Stomach smooth muscle (tissue), 2 donors: ENCODE measurements at regions not wholly inside any gene's neighbourhood (a gene's known extent, or its start where the extent isn't known, plus 50 kb on each side); places are given as distances from the start of the nearest gene placed in this dataset.

Experiments
- H3K27ac ChIP-seq: one replicate; pipeline ENCODE4 v1.7.0; 2013; ENCODE audit warnings: mild to moderate bottlenecking, low read length, inconsistent platforms
- H3K27me3 ChIP-seq, 2 donors: one replicate each; pipeline ENCODE4 v1.7.0; 2013; ENCODE audit warnings: low read length in 2 of 2; ENCODE audit not compliant: insufficient read depth in 2 of 2, control insufficient read depth in 1 of 2
- H3K36me3 ChIP-seq, 2 donors: one replicate each; pipeline ENCODE4 v1.7.0; 2013; ENCODE audit warnings: low read length in 2 of 2; ENCODE audit not compliant: control insufficient read depth in 2 of 2, insufficient read depth in 2 of 2
- H3K4me1 ChIP-seq: one replicate; pipeline ENCODE4 v1.7.0; 2013; ENCODE audit warnings: low read length; ENCODE audit not compliant: control insufficient read depth, insufficient read depth
- H3K4me3 ChIP-seq, 2 donors: one replicate each; pipeline ENCODE4 v1.7.0; 2013; ENCODE audit warnings: low read length in 2 of 2
- H3K9ac ChIP-seq, 2 donors: one replicate each; pipeline ENCODE4 v1.7.0; 2013; ENCODE audit warnings: low read length in 2 of 2, mild to moderate bottlenecking in 1 of 2
- H3K9me3 ChIP-seq, 2 donors: one replicate each; pipeline ENCODE4 v1.7.0; 2013; ENCODE audit warnings: low read length in 2 of 2; ENCODE audit not compliant: control insufficient read depth in 2 of 2
- donor health status: healthy.
- donor health status: Pancreatic carcinoma.

DNA sequence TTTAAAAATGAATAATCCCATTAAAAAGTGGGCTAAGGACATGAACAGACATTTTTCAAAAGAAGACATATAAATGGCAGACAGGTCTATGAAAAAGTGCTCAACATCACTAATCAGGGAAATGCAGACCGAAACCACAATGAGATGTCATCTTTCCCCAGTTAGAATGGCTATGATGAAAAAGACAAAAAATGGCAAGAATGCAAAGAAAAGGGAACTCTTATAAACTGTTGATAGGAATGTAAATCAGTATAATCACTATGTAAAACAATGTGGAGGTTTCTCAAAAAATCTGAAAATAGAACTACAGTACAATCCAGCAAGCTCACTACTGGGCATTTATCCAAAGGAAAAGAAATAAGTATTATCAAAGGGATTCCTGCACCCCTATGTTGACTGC is 169.2 kb downstream of the METTL4 start:
- Histone ChIP-seq H3K27ac (no peak overlapping the region), H3K4me1 (no peaks in the 10 kb centered on the region), H3K9me3 (no peaks in the 10 kb centered on the region), H3K4me3 (no peak overlapping the region), H3K27me3 (no peaks in the 10 kb centered on the region), H3K9ac (no peak overlapping the region), H3K36me3 (no peaks in the 10 kb centered on the region)

DNA sequence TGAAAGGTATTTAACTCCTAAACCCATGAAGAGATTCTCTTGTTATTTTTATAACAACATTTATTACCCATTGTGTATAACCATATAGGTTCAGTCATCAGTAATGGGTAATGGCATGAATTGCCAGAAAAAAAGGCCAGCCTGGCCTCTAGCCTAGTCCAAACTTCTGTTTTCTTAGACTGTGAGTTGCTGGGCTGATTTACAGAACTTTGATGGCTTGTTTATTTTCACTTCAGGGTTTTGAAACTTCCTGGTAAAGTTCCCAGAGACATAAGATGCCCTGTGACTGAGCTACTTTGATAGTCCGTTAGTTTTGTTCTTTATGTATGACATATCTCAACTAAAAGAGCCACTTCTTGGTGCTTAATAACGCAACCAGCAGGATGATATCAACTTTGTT is 164.8 kb downstream of the METTL4 start:
- H3K9me3 ChIP-seq: no peaks in the 10 kb centered on the region
- no peak overlapping the region for H3K27ac ChIP-seq
- H3K9ac ChIP-seq: no peak overlapping the region
- H3K27me3 ChIP-seq: no peaks in the 10 kb centered on the region
- no peaks in the 10 kb centered on the region for H3K4me1 ChIP-seq
- H3K36me3 ChIP-seq: no peaks in the 10 kb centered on the region
- no peak overlapping the region for H3K4me3 ChIP-seq

DNA sequence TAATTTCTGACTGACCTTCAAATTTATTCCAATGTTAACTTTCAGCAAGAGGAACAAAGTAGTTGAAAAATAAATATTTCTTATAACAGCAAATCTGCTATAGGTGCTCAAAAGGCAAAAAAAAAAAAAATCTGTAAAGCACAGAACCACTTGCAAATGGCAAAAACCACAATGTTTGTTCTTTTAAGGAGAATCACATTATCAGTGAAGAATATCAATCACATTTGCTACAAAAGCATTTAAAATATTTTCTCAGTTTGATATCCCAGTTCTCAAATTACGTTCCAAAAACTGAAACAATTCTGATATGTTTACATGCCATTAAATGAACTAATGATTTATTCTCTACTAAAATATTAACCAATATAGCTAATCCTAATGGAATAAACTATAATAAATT is 163.3 kb downstream of the METTL4 start:
- Histone ChIP-seq H3K9ac (no peak overlapping the region), H3K4me1 (no peaks in the 10 kb centered on the region), H3K27me3 (no peaks in the 10 kb centered on the region), H3K9me3 (no peaks in the 10 kb centered on the region), H3K27ac (no peak overlapping the region), H3K4me3 (no peak overlapping the region), H3K36me3 (no peaks in the 10 kb centered on the region)

DNA sequence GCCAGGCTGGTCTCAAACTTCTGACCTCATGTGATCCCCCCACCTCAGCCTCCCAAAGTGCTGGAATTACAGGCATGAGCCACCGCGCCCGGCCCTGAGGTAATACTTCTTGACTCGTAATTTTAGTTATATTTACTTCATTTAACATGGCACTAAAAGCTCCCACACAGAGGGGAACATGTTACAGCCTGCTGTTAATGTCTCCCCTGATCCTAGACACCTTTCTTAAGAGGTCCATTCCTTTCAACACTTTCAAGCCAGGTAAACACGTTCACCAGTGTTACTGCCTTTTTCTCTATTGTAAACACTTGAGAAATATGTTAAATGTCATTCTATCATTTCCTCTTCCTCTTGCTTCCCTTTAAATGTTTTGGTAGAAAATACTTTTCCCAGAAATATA is 161.4 kb downstream of the METTL4 start:
- Histone ChIP-seq H3K4me3 (no peak overlapping the region), H3K27me3 (no peaks in the 10 kb centered on the region), H3K36me3 (no peaks in the 10 kb centered on the region)

DNA sequence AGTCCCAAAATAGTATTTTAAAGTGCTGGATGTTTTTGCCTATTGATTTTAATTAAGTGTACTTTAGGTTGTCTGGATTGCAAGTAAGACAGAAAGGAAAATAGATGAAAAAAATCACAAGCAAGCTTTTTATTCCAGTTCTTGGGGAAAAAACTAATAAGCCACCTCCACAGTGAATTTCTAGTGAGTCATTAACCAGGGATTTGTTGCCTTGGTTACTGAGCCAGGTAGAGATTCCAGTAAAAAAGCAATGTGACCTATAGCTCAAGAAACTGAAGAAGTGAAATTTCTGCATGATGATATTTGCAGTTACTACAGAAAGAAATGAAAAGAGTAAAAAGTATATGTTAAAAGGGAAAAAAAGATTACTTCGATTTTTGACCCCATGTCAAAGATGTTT is 160.6 kb downstream of the METTL4 start:
- Histone ChIP-seq H3K9me3 (no peaks in the 10 kb centered on the region), H3K36me3 (no peaks in the 10 kb centered on the region), H3K4me1 (no peaks in the 10 kb centered on the region), H3K27ac (no peak overlapping the region), H3K27me3 (no peaks in the 10 kb centered on the region), H3K4me3 (no peak overlapping the region), H3K9ac (no peak overlapping the region)

More for the DNA sequence above, 161.4 kb downstream of the METTL4 start:
- H3K9me3 ChIP-seq: no peaks in the 10 kb centered on the region
- no peaks in the 10 kb centered on the region for H3K4me1 ChIP-seq
- H3K27ac ChIP-seq: no peak overlapping the region
- H3K9ac ChIP-seq: no peak overlapping the region

DNA sequence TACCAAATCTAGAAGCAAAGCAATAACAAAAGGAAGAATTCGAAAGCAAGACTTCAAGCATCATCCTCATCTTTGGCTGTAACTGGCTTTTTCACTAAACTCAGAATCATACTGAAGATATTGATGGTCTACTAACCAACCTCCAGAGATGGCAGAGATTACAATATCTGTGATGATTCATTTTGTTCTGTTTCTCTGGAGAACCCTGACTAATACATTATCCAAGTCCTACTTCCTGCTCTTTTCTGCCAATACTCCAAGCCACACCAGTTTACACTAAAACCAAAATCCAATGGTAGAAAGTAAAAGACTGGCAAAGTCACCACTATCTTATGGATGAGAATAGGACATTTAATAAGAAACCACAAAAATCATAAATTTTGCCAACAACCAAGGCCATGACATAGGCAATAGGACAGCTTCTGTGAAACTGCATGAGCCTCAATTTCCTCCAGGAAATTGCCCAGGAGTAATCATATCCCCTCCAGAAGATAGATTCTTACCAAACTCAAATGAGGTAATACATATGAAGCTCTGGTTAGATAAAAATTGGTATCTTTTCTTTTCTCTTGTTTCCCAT is 159.8 kb downstream of the METTL4 start:
- Histone ChIP-seq H3K36me3 (no peaks in the 10 kb centered on the region), H3K4me1 (no peaks in the 10 kb centered on the region), H3K4me3 (no peak overlapping the region), H3K9ac (no peak overlapping the region), H3K9me3 (no peaks in the 10 kb centered on the region), H3K27ac (no peak overlapping the region), H3K27me3 (no peaks in the 10 kb centered on the region)

DNA sequence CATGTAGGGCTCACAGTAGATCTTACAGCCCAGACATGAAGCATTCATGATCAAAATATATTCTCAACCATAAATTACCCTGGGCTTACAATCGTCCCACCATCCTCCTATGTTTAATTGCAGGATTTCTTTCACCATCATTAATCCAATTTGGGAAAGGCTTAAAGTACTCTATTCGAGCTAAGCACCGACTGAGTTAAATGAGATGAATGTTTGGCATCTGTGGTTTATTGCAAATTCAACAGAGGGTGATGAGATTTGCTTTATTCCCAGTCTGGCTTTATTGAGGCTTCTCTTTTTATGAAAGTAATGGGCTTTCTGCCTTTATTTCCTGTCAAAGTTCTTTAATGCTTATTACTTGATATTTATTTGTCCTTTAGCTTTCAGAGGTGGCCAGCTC is 159.0 kb downstream of the METTL4 start:
- no peaks in the 10 kb centered on the region for H3K4me1 ChIP-seq
- no peaks in the 10 kb centered on the region for H3K27me3 ChIP-seq
- H3K27ac ChIP-seq: no peak overlapping the region
- H3K9me3 ChIP-seq: no peaks in the 10 kb centered on the region
- no peaks in the 10 kb centered on the region for H3K36me3 ChIP-seq
- no peak overlapping the region for H3K9ac ChIP-seq
- H3K4me3 ChIP-seq: no peak overlapping the region

DNA sequence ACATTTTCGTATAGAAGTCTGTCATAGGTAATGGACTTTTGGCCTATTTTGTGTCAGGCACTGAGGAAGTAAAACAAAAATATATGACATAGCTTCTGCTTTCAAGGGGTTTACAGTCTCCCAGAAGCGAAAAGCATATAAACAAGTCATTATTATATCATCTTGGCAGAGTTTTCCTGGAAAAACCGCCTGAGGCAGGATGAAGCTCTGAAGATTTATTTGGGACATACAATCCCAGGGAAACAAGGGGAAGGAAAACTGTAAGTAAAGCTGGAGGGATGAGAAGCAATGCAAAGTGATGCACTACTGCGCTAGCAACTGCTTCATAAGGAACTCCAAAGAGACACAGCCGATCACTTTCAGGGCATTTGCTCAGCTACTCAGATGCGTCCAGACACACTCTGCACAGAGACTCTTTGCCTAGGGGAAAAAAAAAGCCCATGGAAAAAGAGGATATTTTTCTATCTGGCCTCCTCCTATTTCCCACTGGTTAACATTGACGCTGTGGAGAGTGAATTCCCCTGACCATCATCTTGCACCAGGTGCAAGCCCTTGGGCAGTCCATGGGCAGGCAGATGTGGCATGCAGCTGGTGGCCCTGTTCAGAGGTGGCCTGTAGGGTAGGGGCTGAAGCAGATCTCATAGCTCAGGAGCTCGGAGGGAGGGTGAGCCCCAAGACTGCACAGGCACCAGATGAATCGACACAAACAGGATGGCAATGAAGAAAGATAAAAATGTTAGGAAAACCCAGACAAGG is 158.1 kb downstream of the METTL4 start:
- Histone ChIP-seq H3K27me3 (no peaks in the 10 kb centered on the region), H3K4me1 (no peaks in the 10 kb centered on the region), H3K4me3 (no peak overlapping the region), H3K9ac (no peak overlapping the region), H3K36me3 (no peaks in the 10 kb centered on the region), H3K9me3 (no peaks in the 10 kb centered on the region), H3K27ac (no peak overlapping the region)

DNA sequence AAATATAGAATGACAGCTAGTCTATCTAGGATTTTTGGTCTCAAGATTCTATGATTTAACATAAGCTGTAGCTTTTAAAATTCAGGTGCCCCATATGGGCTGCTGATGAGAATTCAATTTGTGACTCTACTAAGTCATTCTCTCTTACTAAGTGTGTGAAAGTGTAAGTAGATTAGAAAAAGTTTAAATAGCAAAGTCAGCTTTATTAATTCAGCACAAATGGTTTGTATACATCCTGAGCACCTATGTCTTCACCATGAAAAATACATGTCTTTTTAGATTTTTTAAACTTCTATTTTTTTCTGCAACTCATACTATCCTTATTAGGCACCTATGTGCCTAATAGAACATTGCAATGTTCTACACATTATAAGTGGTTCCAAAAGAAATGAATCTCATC is 157.1 kb downstream of the METTL4 start:
- Histone ChIP-seq H3K4me3 (no peak overlapping the region), H3K9me3 (no peaks in the 10 kb centered on the region), H3K27ac (no peak overlapping the region), H3K9ac (no peak overlapping the region), H3K27me3 (no peaks in the 10 kb centered on the region), H3K4me1 (no peaks in the 10 kb centered on the region), H3K36me3 (no peaks in the 10 kb centered on the region)

DNA sequence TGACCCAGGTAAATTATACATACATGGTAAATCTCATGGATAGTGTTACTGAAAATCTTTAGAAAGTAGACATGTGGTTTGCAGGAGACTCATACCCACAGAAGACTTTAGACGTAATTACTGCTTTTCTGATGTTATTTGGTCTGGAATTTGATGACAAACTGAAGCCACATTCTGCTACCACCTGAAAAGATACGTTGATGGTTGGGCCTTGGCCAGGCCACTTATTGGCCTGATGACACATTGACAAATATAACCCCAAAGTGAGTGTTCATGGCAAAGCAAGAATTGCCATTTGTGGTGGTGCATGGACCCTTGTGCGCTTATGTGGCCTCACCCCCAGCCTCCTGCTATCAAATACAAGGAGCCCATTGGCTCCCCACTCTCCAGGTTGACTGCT is 155.6 kb downstream of the METTL4 start:
- no peaks in the 10 kb centered on the region for H3K36me3 ChIP-seq
- H3K9me3 ChIP-seq: no peaks in the 10 kb centered on the region
- H3K27me3 ChIP-seq: no peaks in the 10 kb centered on the region
- no peaks in the 10 kb centered on the region for H3K4me1 ChIP-seq
- no peak overlapping the region for H3K4me3 ChIP-seq
- H3K27ac ChIP-seq: no peak overlapping the region
- H3K9ac ChIP-seq: no peak overlapping the region

DNA sequence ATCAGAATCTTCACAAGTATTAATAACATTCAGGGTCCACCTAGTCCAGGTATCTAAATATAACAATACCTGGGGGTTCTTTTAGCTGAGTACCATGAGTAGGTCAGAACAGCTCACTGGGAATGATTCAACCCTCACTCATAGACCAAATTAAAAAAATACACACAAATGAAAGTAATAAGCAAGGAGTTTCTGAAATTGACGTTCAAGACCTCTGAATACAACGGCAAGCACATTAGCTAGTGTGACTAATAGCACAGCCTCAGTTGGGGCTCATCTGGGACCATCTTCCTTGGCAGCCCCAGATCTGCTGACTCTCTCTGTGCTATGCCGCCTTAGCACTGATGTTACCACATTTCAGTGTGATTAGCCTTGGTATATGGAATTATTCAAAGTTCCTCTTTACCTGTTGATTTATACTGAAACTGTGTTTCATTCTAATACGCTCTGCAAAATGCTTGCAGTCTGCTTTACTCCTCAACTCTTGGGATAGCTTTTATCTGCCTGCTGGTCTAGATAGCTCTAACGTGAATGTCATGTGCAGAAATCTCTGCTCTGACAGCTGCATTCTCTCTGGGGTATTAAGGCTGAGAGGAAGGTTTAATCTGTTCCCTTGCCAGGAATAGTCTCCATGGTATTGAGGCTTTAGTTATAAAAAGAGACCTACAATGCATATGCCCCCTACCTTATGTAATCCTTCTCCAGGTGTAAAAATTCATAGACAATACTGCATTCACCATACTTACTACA is 153.3 kb downstream of the METTL4 start:
- no peaks in the 10 kb centered on the region for H3K27me3 ChIP-seq
- H3K4me3 ChIP-seq: no peak overlapping the region
- no peaks in the 10 kb centered on the region for H3K36me3 ChIP-seq
- H3K4me1 ChIP-seq: no peaks in the 10 kb centered on the region
- no peak overlapping the region for H3K27ac ChIP-seq
- no peaks in the 10 kb centered on the region for H3K9me3 ChIP-seq
- no peak overlapping the region for H3K9ac ChIP-seq
